OCI-LY1 (cell line): ENCODE measurements at regions not wholly inside any gene's neighbourhood (a gene's known extent, or its start where the extent isn't known, plus 50 kb on each side); places are given as distances from the start of the nearest gene placed in this dataset.

Experiments
- EZH2 ChIP-seq: fragments of 200-600 bp; sonication (generic), shearing (Covaris generic); IDR thresholded peaks from 2 replicates; pipeline ENCODE4 v1.8.0; 2017; ENCODE audit warnings: borderline replicate concordance, mixed run types, mild to moderate bottlenecking, antibody characterized with exemption, low read length, moderate library complexity, mixed read lengths
- TF ChIP-seq, protein P1 (sequence below): fragments of 200-600 bp; sonication (generic), shearing (Covaris generic); IDR thresholded peaks from 2 replicates; pipeline ENCODE4 v1.5.1; 2017; ENCODE audit warnings: mild to moderate bottlenecking, antibody characterized with exemption, low read length, moderate library complexity, mixed read lengths

DNA sequence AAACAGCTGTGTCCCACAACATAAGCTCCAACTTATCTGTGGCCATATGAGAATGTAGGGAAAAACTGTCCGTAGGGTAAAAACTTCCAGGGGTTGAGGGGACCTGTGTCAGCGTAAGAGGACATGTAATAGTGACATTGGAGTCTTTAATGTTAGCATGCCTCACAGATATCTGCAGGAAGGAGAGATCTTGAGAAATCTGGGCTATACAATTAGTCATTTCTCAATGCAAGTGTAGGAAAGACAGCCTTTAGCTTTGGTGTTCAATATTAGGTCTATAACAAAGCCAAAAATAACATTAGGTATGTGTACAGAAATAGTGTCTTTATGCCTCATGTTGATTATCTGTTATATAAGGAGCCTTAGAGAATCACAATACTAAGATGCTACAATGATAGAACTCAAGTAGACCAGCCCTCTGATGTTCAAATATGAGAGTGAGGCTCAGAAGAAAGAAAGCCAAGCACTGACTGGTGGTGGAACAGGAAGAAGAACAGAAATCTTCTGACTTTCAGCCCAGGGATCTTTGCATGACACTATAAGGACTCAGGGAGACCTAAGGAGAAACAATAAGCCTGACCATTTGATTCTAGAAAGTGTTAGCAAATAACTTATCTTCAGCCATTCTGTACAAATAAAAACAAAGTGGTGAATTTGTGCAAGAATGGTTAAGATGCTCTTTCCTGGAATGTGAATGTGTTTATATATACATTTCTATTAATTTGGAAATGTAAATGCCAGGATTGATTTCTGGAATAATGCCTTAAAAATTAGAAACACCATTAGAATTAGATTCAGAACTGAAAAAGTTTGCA, 152.6 kb downstream of the ZC3H11B start:
- TF ChIP-seq, protein P1, sequence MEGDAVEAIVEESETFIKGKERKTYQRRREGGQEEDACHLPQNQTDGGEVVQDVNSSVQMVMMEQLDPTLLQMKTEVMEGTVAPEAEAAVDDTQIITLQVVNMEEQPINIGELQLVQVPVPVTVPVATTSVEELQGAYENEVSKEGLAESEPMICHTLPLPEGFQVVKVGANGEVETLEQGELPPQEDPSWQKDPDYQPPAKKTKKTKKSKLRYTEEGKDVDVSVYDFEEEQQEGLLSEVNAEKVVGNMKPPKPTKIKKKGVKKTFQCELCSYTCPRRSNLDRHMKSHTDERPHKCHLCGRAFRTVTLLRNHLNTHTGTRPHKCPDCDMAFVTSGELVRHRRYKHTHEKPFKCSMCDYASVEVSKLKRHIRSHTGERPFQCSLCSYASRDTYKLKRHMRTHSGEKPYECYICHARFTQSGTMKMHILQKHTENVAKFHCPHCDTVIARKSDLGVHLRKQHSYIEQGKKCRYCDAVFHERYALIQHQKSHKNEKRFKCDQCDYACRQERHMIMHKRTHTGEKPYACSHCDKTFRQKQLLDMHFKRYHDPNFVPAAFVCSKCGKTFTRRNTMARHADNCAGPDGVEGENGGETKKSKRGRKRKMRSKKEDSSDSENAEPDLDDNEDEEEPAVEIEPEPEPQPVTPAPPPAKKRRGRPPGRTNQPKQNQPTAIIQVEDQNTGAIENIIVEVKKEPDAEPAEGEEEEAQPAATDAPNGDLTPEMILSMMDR: no peak
- no peak for TF ChIP-seq EZH2
